SU-DHL-6 (cell line): ENCODE measurements at regions not wholly inside any gene's neighbourhood (a gene's known extent, or its start where the extent isn't known, plus 50 kb on each side); places are given as distances from the start of the nearest gene placed in this dataset.

Experiments
- CTCF ChIP-seq: fragments of 200-600 bp; sonication (generic); IDR thresholded peaks from one replicate; pipeline ENCODE4 v1.5.1; 2017; ENCODE audit warnings: antibody characterized with exemption, mild to moderate bottlenecking, low read length, moderate library complexity; ENCODE audit not compliant: insufficient read depth, poor library complexity, severe bottlenecking
- EZH2phosphoT487 ChIP-seq: fragments of 200-600 bp; sonication (generic), shearing (Covaris generic); conservative IDR thresholded peaks from 2 replicates; pipeline ENCODE4 v1.6.1; 2018; ENCODE audit warnings: mild to moderate bottlenecking, antibody characterized with exemption, low read length, moderate library complexity, mixed read lengths

GRCh38 chr5:92468295-92468694, 1085.2 kb upstream of the ARRDC3 start:
- TF ChIP-seq CTCF: no peak
- TF ChIP-seq EZH2phosphoT487: no peak
